Body of pancreas (tissue), 4 donors: ENCODE measurements at regions not wholly inside any gene's neighbourhood (a gene's known extent, or its start where the extent isn't known, plus 50 kb on each side); places are given as distances from the start of the nearest gene placed in this dataset.

Source experiments
- ATAC-seq: fragments of 150-250 bp; one replicate; pipeline ENCODE4 v1.9.1; 2016
- DNase-seq, 4 donors: peaks; one replicate each; pipeline ENCODE4 v3.0.0-alpha.2; 2019
- H3K27ac ChIP-seq, 4 donors: fragments of 200-600 bp; sonication (generic); 1 replicate in 3 of 4; 2 replicates in 1 of 4; pipeline versions ENCODE4 v1.5.1 to v1.6.1; 2016 to 2019; ENCODE audit warnings: mild to moderate bottlenecking in 1 of 4, mixed read lengths in 1 of 4, moderate library complexity in 1 of 4
- H3K27me3 ChIP-seq, 2 donors: fragments of 200-600 bp; sonication (generic); one replicate each; pipeline ENCODE4 v1.6.0; 2016; ENCODE audit warnings: mild to moderate bottlenecking in 1 of 2
- H3K36me3 ChIP-seq, 2 donors: fragments of 200-600 bp; sonication (generic); replicated peaks in 1 of 2; 2 replicates each; pipeline ENCODE4 v1.5.1; 2016; ENCODE audit warnings: low read depth in 2 of 2; ENCODE audit not compliant: insufficient read depth in 1 of 2
- H3K4me1 ChIP-seq: fragments of 200-600 bp; sonication (generic); one replicate; pipeline ENCODE4 v1.6.0; 2016
- H3K4me3 ChIP-seq, 2 donors: fragments of 200-600 bp; sonication (generic); 1 replicate in 1 of 2; 2 replicates in 1 of 2; pipeline ENCODE4 v1.5.1; 2016 to 2019
- H3K9me3 ChIP-seq, 3 donors: fragments of 200-600 bp; sonication (generic); 1 replicate in 2 of 3; 2 replicates in 1 of 3; pipeline ENCODE4 v1.5.1; 2016
- CTCF ChIP-seq, 7 experiments: fragments of 450-650 bp in 4 of 7; fragments of 200-600 bp in 3 of 7; sonication (generic) in 3 of 7; IDR thresholded peaks; one replicate each; pipeline ENCODE4 v1.5.1; 2016 to 2019; ENCODE audit warnings: antibody characterized with exemption in 7 of 7
- POLR2A ChIP-seq, 3 donors: fragments of 450-650 bp; IDR thresholded peaks; one replicate each; pipeline ENCODE4 v1.6.1; 2016; ENCODE audit warnings: antibody characterized with exemption in 3 of 3, mild to moderate bottlenecking in 2 of 3
- WGBS, 2 donors: methylation state at CpG; one replicate each; pipeline ENCODE4 v1.1.5; 2017; 5-methylcytosine and 5-hydroxymethylcytosine counted together
- intact Hi-C: fragments of 100-400 bp; cut with DNase I; formaldehyde crosslinking; loops from one replicate; pipeline ENCODE4 v1.15.1; 2023

- Histone ChIP-seq H3K27ac (no peak overlapping the region), H3K36me3 (no peaks in the 10 kb centered on the region), H3K27me3 (no peaks in the 10 kb centered on the region), H3K4me3 (no peak overlapping the region), H3K9me3 (no peaks in the 10 kb centered on the region), H3K4me1 (no peaks in the 10 kb centered on the region)
- DNase-seq (no peak), ATAC-seq (no peak)
- 61 to 84% methylated on average over 8 of the region's 8 CpGs for WGBS, 2 donors
- intact Hi-C loops, result no loop called here
- TF ChIP-seq POLR2A (IDR thresholded peaks at IDR 0.05), result no peak
- TF ChIP-seq CTCF (IDR thresholded peaks at IDR 0.05), result no peak
These were observed 449.3 kb upstream of the KLF4 start for GRCh38 chr9:107938801-107939386.

GRCh38 chr9:107935931-107936330 is 446.4 kb upstream of the KLF4 start:
- TF ChIP-seq POLR2A (IDR thresholded peaks at IDR 0.05), result no peak
- TF ChIP-seq CTCF (IDR thresholded peaks at IDR 0.05), result no peak

GRCh38 chr9:107933516-107933915 is 443.9 kb upstream of the KLF4 start:
- H3K27ac ChIP-seq, result no peak overlapping the region
- 57 to 65% methylated on average over 6 of the region's 6 CpGs for WGBS, 2 donors
- H3K36me3 ChIP-seq, result no peaks in the 10 kb centered on the region
- intact Hi-C loops, result no loop called here
- ATAC-seq (no peak), DNase-seq (no peak)
- no peaks in the 10 kb centered on the region for H3K27me3 ChIP-seq
- H3K9me3 ChIP-seq, result no peaks in the 10 kb centered on the region
- H3K4me3 ChIP-seq, result no peak overlapping the region
- TF ChIP-seq POLR2A (IDR thresholded peaks at IDR 0.05) (no peak), CTCF (IDR thresholded peaks at IDR 0.05) (no peak)
- no peaks in the 10 kb centered on the region for H3K4me1 ChIP-seq

More at GRCh38 chr9:107935931-107936330, 446.4 kb upstream of the KLF4 start:
- intact Hi-C loops, result no loop called here
- no peaks in the 10 kb centered on the region for H3K4me1 ChIP-seq
- no peaks in the 10 kb centered on the region for H3K27me3 ChIP-seq
- no peak overlapping the region for H3K4me3 ChIP-seq
- H3K36me3 ChIP-seq, result no peaks in the 10 kb centered on the region
- no peak for ATAC-seq
- H3K9me3 ChIP-seq, result no peaks in the 10 kb centered on the region
- 48 to 51% methylated on average over 6 of the region's 6 CpGs for WGBS, 2 donors
- no peak overlapping the region for H3K27ac ChIP-seq
- peak in 1 of 4 donors; percentile 7 for DNase-seq

GRCh38 chr9:107933097-107933496 is 443.5 kb upstream of the KLF4 start:
- 68 to 71% methylated on average over 5 of the region's 5 CpGs for WGBS, 2 donors
- H3K4me1 ChIP-seq, result no peaks in the 10 kb centered on the region
- no peak overlapping the region for H3K4me3 ChIP-seq
- intact Hi-C loops, result no loop called here
- H3K36me3 ChIP-seq, result no peaks in the 10 kb centered on the region
- no peaks in the 10 kb centered on the region for H3K27me3 ChIP-seq
- DNase-seq (no peak), ATAC-seq (no peak)
- H3K9me3 ChIP-seq, result no peaks in the 10 kb centered on the region
- TF ChIP-seq POLR2A (IDR thresholded peaks at IDR 0.05) (no peak), CTCF (IDR thresholded peaks at IDR 0.05) (no peak)
- H3K27ac ChIP-seq, result no peak overlapping the region

- intact Hi-C loops, result no loop called here
- ATAC-seq (no peak), DNase-seq (no peak)
- Histone ChIP-seq H3K4me1 (no peaks in the 10 kb centered on the region), H3K27ac (no peak overlapping the region), H3K27me3 (no peaks in the 10 kb centered on the region), H3K9me3 (no peaks in the 10 kb centered on the region), H3K36me3 (no peaks in the 10 kb centered on the region), H3K4me3 (no peak overlapping the region)
- no peak for TF ChIP-seq CTCF (IDR thresholded peaks at IDR 0.05)
- TF ChIP-seq POLR2A (IDR thresholded peaks at IDR 0.05), result no peak
- 49 to 54% methylated on average over 2 of the region's 2 CpGs for WGBS, 2 donors
These were observed 443.0 kb upstream of the KLF4 start for GRCh38 chr9:107932601-107933000.
